ENCODE measurements at regions not wholly inside any gene's neighbourhood (a gene's known extent, or its start where the extent isn't known, plus 50 kb on each side); places are given as distances from the start of the nearest gene placed in this dataset.
A peak's percentile ranks its signal among the peaks of the same experiment; 100 is the strongest.

DNA sequence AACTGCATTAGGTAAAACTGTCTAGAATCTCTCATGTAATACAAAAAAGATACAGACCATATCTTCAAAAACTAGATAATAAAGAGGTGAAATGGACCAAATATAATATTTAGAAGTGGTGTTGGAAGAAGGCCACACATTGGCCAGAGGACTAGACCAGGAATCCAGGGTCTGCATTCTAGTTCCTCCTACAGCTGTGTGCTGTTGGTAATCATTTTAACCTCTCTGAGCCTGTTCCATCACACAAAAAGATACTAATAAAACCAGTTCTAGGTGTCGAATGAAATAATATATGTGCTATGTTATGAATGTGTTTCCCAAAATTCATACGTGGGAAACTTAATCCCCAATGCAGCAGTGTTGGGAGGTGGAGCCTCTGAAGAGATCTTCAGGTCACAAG, 111.6 kb upstream of the RREB1 start:
- H3K23ac ChIP-seq (ENCODE audit: low read length) = no peak overlapping the region
- H3K9ac ChIP-seq (ENCODE audit: low read length) = no peak overlapping the region
- no peaks in the 10 kb centered on the region for H3K79me1 ChIP-seq (ENCODE audit: low read length)
- H3K27me3 ChIP-seq (ENCODE audit: insufficient read depth, low read length) = no peaks in the 10 kb centered on the region
- no peak overlapping the region for H2BK12ac ChIP-seq (ENCODE audit: low read length)
- no peak overlapping the region for H3K14ac ChIP-seq (ENCODE audit: low read length)
- no peak overlapping the region for H3K4ac ChIP-seq (ENCODE audit: low read depth, low read length)
- H2AK5ac ChIP-seq (ENCODE audit: low read length) = no peak overlapping the region
- no peak overlapping the region for H3K18ac ChIP-seq (ENCODE audit: low read length)
- H3K36me3 ChIP-seq (ENCODE audit: control insufficient read depth in 1 of 2, insufficient read depth in 2 of 2, low read length in 2 of 2) = no peaks in the 10 kb centered on the region
- no peak overlapping the region for H4K91ac ChIP-seq (ENCODE audit: low read depth, low read length)
- no peak for DNase-seq
- no peak overlapping the region for H2BK5ac ChIP-seq (ENCODE audit: low read depth, low read length, poor library complexity)
- no peak overlapping the region for H2BK120ac ChIP-seq (ENCODE audit: insufficient read depth, low read length, poor library complexity)
- H4K12ac ChIP-seq (ENCODE audit: low read depth, low read length) = no peak overlapping the region
- no peak overlapping the region for H3K4me2 ChIP-seq (ENCODE audit: low read length)
- no peaks in the 10 kb centered on the region for H3K9me3 ChIP-seq (ENCODE audit: insufficient read depth, low read depth, low read length)
- WGBS (ENCODE audit: extremely low coverage, insufficient coverage, insufficient read length) = no CpG with 5 or more reads among the region's 2 CpGs
- H3K27ac ChIP-seq (ENCODE audit: low read depth, low read length) = no peak overlapping the region
- no peaks in the 10 kb centered on the region for H3K79me2 ChIP-seq (ENCODE audit: control insufficient read depth, insufficient read depth, low read length, poor library complexity)
- no peaks in the 10 kb centered on the region for H3K4me1 ChIP-seq (ENCODE audit: control insufficient read depth in 1 of 2, insufficient read depth in 2 of 2, low read length in 2 of 2)
- no peak overlapping the region for H3K4me3 ChIP-seq (ENCODE audit: low read depth, low read length)
- H2AFZ ChIP-seq (ENCODE audit: insufficient read depth, low read length, poor library complexity) = no peak overlapping the region
- no peak overlapping the region for H4K8ac ChIP-seq (ENCODE audit: low read depth, low read length)

DNA sequence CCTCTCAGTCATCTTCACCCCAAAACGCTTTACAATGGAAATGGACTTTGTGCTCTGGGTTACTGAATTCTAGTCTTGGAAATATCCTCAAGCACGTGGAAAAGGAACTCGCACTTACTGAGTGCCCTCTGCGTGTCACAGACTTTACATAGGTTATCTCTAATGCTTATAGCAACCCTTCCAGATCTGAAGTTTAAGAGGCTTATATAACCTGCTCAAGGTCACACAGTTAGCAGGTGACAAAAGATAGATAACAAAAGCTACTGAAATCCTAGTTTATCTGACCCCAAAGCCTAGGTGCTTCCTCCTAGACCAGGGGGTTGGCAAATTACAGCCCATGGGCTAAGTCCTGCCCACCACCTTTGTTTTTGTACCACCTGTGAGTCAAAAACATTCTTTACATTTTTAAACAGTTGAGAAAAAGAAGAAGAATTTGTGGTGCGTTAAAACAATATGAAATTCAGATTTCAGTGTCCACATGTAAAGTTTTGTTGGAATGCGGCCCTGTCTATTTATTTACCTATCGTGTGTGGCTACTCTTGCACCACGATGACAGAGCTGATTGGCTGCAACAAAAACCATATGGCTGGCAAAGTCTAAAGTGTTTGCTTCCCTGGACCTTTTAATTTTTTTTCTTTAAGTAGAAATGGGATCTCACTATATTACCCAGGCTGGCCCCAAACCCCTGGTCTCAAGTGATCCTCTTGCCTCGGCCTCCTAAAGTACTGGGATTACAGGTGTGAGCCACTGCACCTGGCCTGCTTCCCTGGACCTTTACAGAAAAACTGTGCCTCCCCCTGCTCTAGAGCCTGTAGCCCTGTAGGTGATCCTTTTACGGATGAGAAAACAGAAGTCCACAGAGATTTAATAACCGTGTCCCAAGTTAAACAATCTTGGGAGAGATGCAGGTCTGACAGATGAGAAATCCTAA, 110.2 kb upstream of the RREB1 start:
- Histone ChIP-seq H2AFZ (ENCODE audit: insufficient read depth, low read length, poor library complexity) (no peak overlapping the region), H3K79me2 (ENCODE audit: control insufficient read depth, insufficient read depth, low read length, poor library complexity) (no peaks in the 10 kb centered on the region), H4K12ac (ENCODE audit: low read depth, low read length) (no peak overlapping the region), H3K9me3 (ENCODE audit: insufficient read depth, low read depth, low read length) (no peaks in the 10 kb centered on the region), H4K8ac (ENCODE audit: low read depth, low read length) (no peak overlapping the region), H3K23ac (ENCODE audit: low read length) (no peak overlapping the region), H4K91ac (ENCODE audit: low read depth, low read length) (no peak overlapping the region), H3K79me1 (ENCODE audit: low read length) (peaks cover 2% of the 10 kb centered on the region), H3K18ac (ENCODE audit: low read length) (no peak overlapping the region), H2BK120ac (ENCODE audit: insufficient read depth, low read length, poor library complexity) (no peak overlapping the region), H3K27ac (ENCODE audit: low read depth, low read length) (no peak overlapping the region), H3K4me2 (ENCODE audit: low read length) (no peak overlapping the region), H2BK5ac (ENCODE audit: low read depth, low read length, poor library complexity) (no peak overlapping the region), H3K9ac (ENCODE audit: low read length) (no peak overlapping the region), H2BK12ac (ENCODE audit: low read length) (no peak overlapping the region), H3K14ac (ENCODE audit: low read length) (no peak overlapping the region), H3K4me3 (ENCODE audit: low read depth, low read length) (no peak overlapping the region), H3K36me3 (ENCODE audit: control insufficient read depth in 1 of 2, insufficient read depth in 2 of 2, low read length in 2 of 2) (no peaks in the 10 kb centered on the region), H3K4me1 (ENCODE audit: control insufficient read depth in 1 of 2, insufficient read depth in 2 of 2, low read length in 2 of 2) (no peaks in the 10 kb centered on the region), H3K27me3 (ENCODE audit: insufficient read depth, low read length) (no peaks in the 10 kb centered on the region), H3K4ac (ENCODE audit: low read depth, low read length) (no peak overlapping the region), H2AK5ac (ENCODE audit: low read length) (no peak overlapping the region)
- no CpG with 5 or more reads among the region's 11 CpGs for WGBS (ENCODE audit: extremely low coverage, insufficient coverage, insufficient read length)
- peak in 1 of 2 donors; percentile 40 for DNase-seq

GRCh38 chr6:6998194-6998569, 109.6 kb upstream of the RREB1 start:
- no peak overlapping the region for H3K14ac ChIP-seq (ENCODE audit: low read length)

DNA sequence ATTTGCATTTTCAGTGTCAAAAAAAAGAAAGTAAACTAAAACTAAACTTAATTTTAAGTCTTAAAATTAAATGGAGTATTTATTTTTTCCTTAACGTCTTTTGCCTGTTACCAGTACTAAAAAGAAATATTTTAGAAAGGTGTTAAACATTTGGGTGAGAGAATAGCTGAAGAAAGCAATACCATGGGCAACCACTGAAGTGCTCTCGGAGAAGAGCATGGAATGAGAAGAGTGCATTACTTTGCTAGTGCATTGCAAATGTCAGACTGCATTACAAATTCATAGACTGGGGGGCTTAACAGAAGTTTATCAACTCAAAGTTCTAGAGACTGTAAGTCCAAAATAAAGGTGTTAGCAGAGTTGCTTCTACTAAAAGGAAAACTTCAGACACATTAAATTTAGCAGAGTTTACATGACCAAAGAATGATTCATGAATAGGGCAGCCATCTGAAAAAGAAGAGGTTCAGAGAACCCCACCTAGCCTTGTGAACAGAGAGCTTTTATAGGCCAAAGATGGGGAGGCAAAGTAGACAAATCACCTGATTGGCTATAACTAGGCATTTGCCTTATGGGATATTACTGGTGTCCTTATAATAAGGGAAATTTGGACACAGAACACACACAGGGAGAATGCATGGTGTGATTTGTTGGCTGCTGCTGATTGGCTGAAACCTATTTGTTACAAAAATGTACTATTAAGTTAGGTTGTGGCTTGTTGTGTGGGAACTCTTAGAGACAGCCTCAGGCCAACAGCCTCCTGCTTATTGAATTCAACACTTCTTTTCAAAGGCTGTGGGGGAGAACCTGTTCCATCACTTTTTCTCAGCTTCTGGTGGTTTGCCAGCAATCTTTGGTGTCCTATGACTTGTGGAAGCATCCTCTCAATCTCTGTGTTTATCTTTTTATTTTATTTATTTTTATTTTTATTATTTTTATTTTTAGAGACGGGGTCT, 106.7 kb upstream of the RREB1 start:
- Histone ChIP-seq H2AK5ac (ENCODE audit: low read length) (no peak overlapping the region), H3K79me2 (ENCODE audit: control insufficient read depth, insufficient read depth, low read length, poor library complexity) (no peaks in the 10 kb centered on the region), H2BK12ac (ENCODE audit: low read length) (no peak overlapping the region), H4K91ac (ENCODE audit: low read depth, low read length) (no peak overlapping the region), H3K27me3 (ENCODE audit: insufficient read depth, low read length) (no peaks in the 10 kb centered on the region), H3K4me2 (ENCODE audit: low read length) (no peak overlapping the region), H3K27ac (ENCODE audit: low read depth, low read length) (no peak overlapping the region), H3K4me1 (ENCODE audit: control insufficient read depth in 1 of 2, insufficient read depth in 2 of 2, low read length in 2 of 2) (peaks cover 3 to 4% of the 10 kb centered on the region in 2 experiments), H2BK120ac (ENCODE audit: insufficient read depth, low read length, poor library complexity) (no peak overlapping the region), H4K12ac (ENCODE audit: low read depth, low read length) (no peak overlapping the region), H4K8ac (ENCODE audit: low read depth, low read length) (no peak overlapping the region), H3K36me3 (ENCODE audit: control insufficient read depth in 1 of 2, insufficient read depth in 2 of 2, low read length in 2 of 2) (no peaks in the 10 kb centered on the region), H3K18ac (ENCODE audit: low read length) (no peak overlapping the region), H3K9ac (ENCODE audit: low read length) (no peak overlapping the region), H2BK5ac (ENCODE audit: low read depth, low read length, poor library complexity) (no peak overlapping the region), H3K4me3 (ENCODE audit: low read depth, low read length) (no peak overlapping the region), H2AFZ (ENCODE audit: insufficient read depth, low read length, poor library complexity) (no peak overlapping the region), H3K4ac (ENCODE audit: low read depth, low read length) (no peak overlapping the region), H3K79me1 (ENCODE audit: low read length) (peaks cover 6% of the 10 kb centered on the region), H3K9me3 (ENCODE audit: insufficient read depth, low read depth, low read length) (no peaks in the 10 kb centered on the region), H3K23ac (ENCODE audit: low read length) (no peak overlapping the region), H3K14ac (ENCODE audit: low read length) (no peak overlapping the region)
- DNase-seq = no peak
- no CpG with 5 or more reads among the region's 3 CpGs for WGBS (ENCODE audit: extremely low coverage, insufficient coverage, insufficient read length)

More at GRCh38 chr6:6998194-6998569, 109.6 kb upstream of the RREB1 start:
- Histone ChIP-seq H3K79me1 (ENCODE audit: low read length) (peaks cover 4% of the 10 kb centered on the region), H3K23ac (ENCODE audit: low read length) (no peak overlapping the region), H3K4me3 (ENCODE audit: low read depth, low read length) (no peak overlapping the region), H3K4me1 (ENCODE audit: control insufficient read depth in 1 of 2, insufficient read depth in 2 of 2, low read length in 2 of 2) (no peaks in the 10 kb centered on the region), H3K4me2 (ENCODE audit: low read length) (no peak overlapping the region), H3K27me3 (ENCODE audit: insufficient read depth, low read length) (no peaks in the 10 kb centered on the region), H3K36me3 (ENCODE audit: control insufficient read depth in 1 of 2, insufficient read depth in 2 of 2, low read length in 2 of 2) (no peaks in the 10 kb centered on the region), H3K18ac (ENCODE audit: low read length) (no peak overlapping the region), H4K91ac (ENCODE audit: low read depth, low read length) (no peak overlapping the region), H2AK5ac (ENCODE audit: low read length) (no peak overlapping the region), H3K27ac (ENCODE audit: low read depth, low read length) (no peak overlapping the region), H2BK5ac (ENCODE audit: low read depth, low read length, poor library complexity) (no peak overlapping the region), H3K9ac (ENCODE audit: low read length) (no peak overlapping the region), H4K8ac (ENCODE audit: low read depth, low read length) (peak overlapping the region; percentile 43), H3K9me3 (ENCODE audit: insufficient read depth, low read depth, low read length) (no peaks in the 10 kb centered on the region), H2BK120ac (ENCODE audit: insufficient read depth, low read length, poor library complexity) (no peak overlapping the region), H2BK12ac (ENCODE audit: low read length) (no peak overlapping the region), H2AFZ (ENCODE audit: insufficient read depth, low read length, poor library complexity) (no peak overlapping the region), H4K12ac (ENCODE audit: low read depth, low read length) (no peak overlapping the region), H3K79me2 (ENCODE audit: control insufficient read depth, insufficient read depth, low read length, poor library complexity) (no peaks in the 10 kb centered on the region), H3K4ac (ENCODE audit: low read depth, low read length) (no peak overlapping the region)
- WGBS (ENCODE audit: extremely low coverage, insufficient coverage, insufficient read length) = no CpG with 5 or more reads among the region's 6 CpGs
- no peak for DNase-seq
